ENCODE measurements at regions not wholly inside any gene's neighbourhood (a gene's known extent, or its start where the extent isn't known, plus 50 kb on each side); places are given as distances from the start of the nearest gene placed in this dataset.

DNA sequence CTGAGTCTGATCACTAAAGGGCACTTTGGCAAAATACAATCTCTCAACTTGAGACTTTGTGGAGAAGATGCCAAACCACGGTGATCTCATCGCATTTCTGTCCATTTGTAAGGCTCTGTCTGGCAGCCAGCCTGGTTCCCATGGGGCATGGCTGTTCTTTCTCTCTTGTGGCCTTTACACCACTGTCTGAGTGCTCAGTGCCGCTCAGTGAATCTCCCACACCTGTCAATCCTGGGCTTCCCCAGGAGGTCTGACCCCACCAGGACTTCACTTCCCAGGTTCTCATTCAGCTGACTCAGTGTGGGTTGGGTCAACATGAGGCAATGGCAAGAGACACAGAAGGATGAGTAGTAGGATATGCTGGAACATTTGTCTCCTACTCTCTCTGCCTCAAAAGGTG is 96.8 kb upstream of the TRIB2 start:
- TF ChIP-seq POLR2AphosphoS5 (IDR thresholded peaks at IDR 0.05; ENCODE audit: low read depth, low read length) (no peak), SIN3A (IDR thresholded peaks at IDR 0.05; ENCODE audit: borderline replicate concordance, insufficient read depth, low read depth, low read length) (no peak), TCF7L2 (IDR thresholded peaks at IDR 0.05; ENCODE audit: low read depth, low read length) (no peak)
- TF ChIP-seq, protein P1, sequence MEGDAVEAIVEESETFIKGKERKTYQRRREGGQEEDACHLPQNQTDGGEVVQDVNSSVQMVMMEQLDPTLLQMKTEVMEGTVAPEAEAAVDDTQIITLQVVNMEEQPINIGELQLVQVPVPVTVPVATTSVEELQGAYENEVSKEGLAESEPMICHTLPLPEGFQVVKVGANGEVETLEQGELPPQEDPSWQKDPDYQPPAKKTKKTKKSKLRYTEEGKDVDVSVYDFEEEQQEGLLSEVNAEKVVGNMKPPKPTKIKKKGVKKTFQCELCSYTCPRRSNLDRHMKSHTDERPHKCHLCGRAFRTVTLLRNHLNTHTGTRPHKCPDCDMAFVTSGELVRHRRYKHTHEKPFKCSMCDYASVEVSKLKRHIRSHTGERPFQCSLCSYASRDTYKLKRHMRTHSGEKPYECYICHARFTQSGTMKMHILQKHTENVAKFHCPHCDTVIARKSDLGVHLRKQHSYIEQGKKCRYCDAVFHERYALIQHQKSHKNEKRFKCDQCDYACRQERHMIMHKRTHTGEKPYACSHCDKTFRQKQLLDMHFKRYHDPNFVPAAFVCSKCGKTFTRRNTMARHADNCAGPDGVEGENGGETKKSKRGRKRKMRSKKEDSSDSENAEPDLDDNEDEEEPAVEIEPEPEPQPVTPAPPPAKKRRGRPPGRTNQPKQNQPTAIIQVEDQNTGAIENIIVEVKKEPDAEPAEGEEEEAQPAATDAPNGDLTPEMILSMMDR (IDR thresholded peaks at IDR 0.05), result no peak
- TF ChIP-seq, protein P2, sequence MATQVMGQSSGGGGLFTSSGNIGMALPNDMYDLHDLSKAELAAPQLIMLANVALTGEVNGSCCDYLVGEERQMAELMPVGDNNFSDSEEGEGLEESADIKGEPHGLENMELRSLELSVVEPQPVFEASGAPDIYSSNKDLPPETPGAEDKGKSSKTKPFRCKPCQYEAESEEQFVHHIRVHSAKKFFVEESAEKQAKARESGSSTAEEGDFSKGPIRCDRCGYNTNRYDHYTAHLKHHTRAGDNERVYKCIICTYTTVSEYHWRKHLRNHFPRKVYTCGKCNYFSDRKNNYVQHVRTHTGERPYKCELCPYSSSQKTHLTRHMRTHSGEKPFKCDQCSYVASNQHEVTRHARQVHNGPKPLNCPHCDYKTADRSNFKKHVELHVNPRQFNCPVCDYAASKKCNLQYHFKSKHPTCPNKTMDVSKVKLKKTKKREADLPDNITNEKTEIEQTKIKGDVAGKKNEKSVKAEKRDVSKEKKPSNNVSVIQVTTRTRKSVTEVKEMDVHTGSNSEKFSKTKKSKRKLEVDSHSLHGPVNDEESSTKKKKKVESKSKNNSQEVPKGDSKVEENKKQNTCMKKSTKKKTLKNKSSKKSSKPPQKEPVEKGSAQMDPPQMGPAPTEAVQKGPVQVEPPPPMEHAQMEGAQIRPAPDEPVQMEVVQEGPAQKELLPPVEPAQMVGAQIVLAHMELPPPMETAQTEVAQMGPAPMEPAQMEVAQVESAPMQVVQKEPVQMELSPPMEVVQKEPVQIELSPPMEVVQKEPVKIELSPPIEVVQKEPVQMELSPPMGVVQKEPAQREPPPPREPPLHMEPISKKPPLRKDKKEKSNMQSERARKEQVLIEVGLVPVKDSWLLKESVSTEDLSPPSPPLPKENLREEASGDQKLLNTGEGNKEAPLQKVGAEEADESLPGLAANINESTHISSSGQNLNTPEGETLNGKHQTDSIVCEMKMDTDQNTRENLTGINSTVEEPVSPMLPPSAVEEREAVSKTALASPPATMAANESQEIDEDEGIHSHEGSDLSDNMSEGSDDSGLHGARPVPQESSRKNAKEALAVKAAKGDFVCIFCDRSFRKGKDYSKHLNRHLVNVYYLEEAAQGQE (IDR thresholded peaks at IDR 0.05; ENCODE audit: insufficient read depth in 1 of 2, low read depth in 2 of 2, low read length in 1 of 2), result no peak

Measured in Panc1 (cell line).